ENCODE measurements at regions not wholly inside any gene's neighbourhood (a gene's known extent, or its start where the extent isn't known, plus 50 kb on each side); places are given as distances from the start of the nearest gene placed in this dataset.

- peak in 1 of 4 donors; percentile 32 for DNase-seq (ENCODE audit: low read depth in 4 of 4, low spot score in 3 of 4)
Observed at GRCh38 chr19:30719189-30719998, 347.2 kb downstream of the ZNF536 start.

GRCh38 chr19:30718707-30719106, 346.5 kb downstream of the ZNF536 start:
- DNase-seq (ENCODE audit: low read depth in 4 of 4, low spot score in 3 of 4) = no peak

- no peak for DNase-seq (ENCODE audit: low read depth in 4 of 4, low spot score in 3 of 4)
Observed at GRCh38 chr19:30718014-30718413, 345.8 kb downstream of the ZNF536 start.

GRCh38 chr19:30717381-30717780, 345.2 kb downstream of the ZNF536 start:
- DNase-seq (ENCODE audit: low read depth in 4 of 4, low spot score in 3 of 4) = no peak

GRCh38 chr19:30712431-30713337, 340.5 kb downstream of the ZNF536 start:
- DNase-seq (ENCODE audit: low read depth in 4 of 4, low spot score in 3 of 4) = no peak

GRCh38 chr19:30711826-30712225, 339.6 kb downstream of the ZNF536 start:
- DNase-seq (ENCODE audit: low read depth in 4 of 4, low spot score in 3 of 4) = no peak

- DNase-seq (ENCODE audit: low read depth in 4 of 4, low spot score in 3 of 4) = peak in 1 of 4 donors; percentile 58
Observed at GRCh38 chr19:30711296-30711695, 339.1 kb downstream of the ZNF536 start.

GRCh38 chr19:30710721-30711120, 338.5 kb downstream of the ZNF536 start:
- DNase-seq (ENCODE audit: low read depth in 4 of 4, low spot score in 3 of 4) = no peak

GRCh38 chr19:30708416-30709178, 336.4 kb downstream of the ZNF536 start:
- DNase-seq (ENCODE audit: low read depth in 4 of 4, low spot score in 3 of 4) = no peak

GRCh38 chr19:30704771-30705330, 332.7 kb downstream of the ZNF536 start:
- no peak for DNase-seq (ENCODE audit: low read depth in 4 of 4, low spot score in 3 of 4)

GRCh38 chr19:30703645-30704044, 331.5 kb downstream of the ZNF536 start:
- no peak for DNase-seq (ENCODE audit: low read depth in 4 of 4, low spot score in 3 of 4)

GRCh38 chr19:30701178-30701577, 329.0 kb downstream of the ZNF536 start:
- DNase-seq (ENCODE audit: low read depth in 4 of 4, low spot score in 3 of 4) = no peak

- DNase-seq (ENCODE audit: low read depth in 4 of 4, low spot score in 3 of 4) = no peak
Observed at GRCh38 chr19:30699871-30700280, 327.7 kb downstream of the ZNF536 start.

GRCh38 chr19:30696514-30696913, 324.3 kb downstream of the ZNF536 start:
- no peak for DNase-seq (ENCODE audit: low read depth in 4 of 4, low spot score in 3 of 4)

- DNase-seq (ENCODE audit: low read depth in 4 of 4, low spot score in 3 of 4) = no peak
Observed at GRCh38 chr19:30695171-30695875, 323.1 kb downstream of the ZNF536 start.

GRCh38 chr19:30694156-30694755, 322.1 kb downstream of the ZNF536 start:
- DNase-seq (ENCODE audit: low read depth in 4 of 4, low spot score in 3 of 4) = no peak

GRCh38 chr19:30692879-30693503, 320.8 kb downstream of the ZNF536 start:
- no peak for DNase-seq (ENCODE audit: low read depth in 4 of 4, low spot score in 3 of 4)

- DNase-seq (ENCODE audit: low read depth in 4 of 4, low spot score in 3 of 4) = no peak
Observed at GRCh38 chr19:30692181-30692811, 320.1 kb downstream of the ZNF536 start.

- no peak for DNase-seq (ENCODE audit: low read depth in 4 of 4, low spot score in 3 of 4)
Observed at GRCh38 chr19:30691819-30692166, 319.6 kb downstream of the ZNF536 start.

All from left renal pelvis (tissue), 4 donors.